ENCODE measurements at regions not wholly inside any gene's neighbourhood (a gene's known extent, or its start where the extent isn't known, plus 50 kb on each side); places are given as distances from the start of the nearest gene placed in this dataset.

DNA sequence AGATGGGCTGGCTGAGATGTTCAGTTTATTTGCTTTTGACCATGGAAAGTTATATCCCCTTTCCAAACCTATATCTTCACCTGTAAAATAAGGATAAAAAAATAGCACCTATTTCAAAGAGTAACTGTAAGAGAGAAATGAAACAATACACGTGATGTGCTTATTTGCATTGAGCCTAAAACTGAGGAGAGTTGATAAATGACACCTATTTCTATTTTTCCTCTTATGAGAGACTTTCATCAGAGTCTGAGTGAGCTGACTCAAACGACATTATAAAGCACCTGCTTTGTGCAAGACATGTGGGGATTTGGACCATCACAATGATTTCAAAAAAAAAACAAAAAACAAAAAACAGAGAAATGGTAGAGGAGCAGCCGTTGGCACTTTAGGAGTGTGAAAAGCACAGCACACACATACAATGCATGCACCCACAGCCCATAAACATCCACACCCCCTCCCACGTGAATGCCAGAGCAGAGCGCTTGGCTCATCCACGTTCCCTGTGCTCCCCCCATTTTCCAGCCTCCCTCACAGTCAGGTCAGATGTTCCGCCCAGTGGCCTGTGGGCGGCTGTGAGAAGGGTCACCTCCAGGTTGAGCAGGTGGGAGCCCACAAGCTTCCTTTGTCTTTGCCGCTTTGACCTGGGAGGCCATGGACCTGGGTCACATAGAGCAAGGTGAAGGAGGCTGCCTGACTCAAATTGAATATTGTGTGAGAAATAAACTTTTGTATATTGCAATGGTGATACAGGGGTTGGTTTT, 253.2 kb upstream of the ZNF32 start:
- no peak for DNase-seq (ENCODE audit: low spot score)

DNA sequence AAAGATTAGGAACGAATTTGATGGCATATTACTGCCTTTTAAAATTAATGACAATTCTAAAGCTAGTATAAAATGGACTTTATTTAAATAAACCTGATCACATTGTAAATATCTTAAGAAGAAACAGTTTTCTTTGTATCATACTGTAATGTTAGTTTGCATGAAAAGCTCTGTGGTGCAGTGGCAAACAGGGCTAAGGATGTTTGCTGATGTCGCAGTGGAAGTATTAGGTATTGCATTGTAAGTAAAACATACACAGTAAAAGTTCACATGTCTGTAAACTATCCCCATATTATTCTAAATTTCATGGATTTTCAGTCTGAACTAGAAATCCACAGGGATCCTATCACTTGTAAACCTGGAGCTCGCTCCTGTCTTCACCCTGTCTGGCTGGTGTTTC, 252.6 kb upstream of the ZNF32 start:
- no peak for DNase-seq (ENCODE audit: low spot score)

DNA sequence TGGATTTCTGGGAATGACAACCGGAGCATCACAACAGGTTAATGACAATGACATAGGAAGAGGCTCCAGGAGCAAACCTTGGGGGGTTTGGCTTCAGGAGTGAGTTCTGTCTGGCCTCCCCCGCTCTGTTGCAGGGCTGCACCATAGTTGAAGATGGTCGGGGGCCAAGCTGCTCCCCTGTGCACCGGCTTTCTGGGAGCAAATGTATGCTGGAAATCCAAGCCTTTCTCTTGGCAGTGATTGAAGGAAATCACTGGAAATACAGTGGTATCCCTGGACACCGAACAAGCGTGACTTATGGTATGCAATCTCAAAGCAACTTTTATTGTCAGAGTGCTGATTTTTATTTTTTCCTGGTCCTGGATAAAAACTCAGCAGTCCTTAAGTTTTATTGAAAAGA, 251.9 kb upstream of the ZNF32 start:
- DNase-seq (ENCODE audit: low spot score) = no peak

DNA sequence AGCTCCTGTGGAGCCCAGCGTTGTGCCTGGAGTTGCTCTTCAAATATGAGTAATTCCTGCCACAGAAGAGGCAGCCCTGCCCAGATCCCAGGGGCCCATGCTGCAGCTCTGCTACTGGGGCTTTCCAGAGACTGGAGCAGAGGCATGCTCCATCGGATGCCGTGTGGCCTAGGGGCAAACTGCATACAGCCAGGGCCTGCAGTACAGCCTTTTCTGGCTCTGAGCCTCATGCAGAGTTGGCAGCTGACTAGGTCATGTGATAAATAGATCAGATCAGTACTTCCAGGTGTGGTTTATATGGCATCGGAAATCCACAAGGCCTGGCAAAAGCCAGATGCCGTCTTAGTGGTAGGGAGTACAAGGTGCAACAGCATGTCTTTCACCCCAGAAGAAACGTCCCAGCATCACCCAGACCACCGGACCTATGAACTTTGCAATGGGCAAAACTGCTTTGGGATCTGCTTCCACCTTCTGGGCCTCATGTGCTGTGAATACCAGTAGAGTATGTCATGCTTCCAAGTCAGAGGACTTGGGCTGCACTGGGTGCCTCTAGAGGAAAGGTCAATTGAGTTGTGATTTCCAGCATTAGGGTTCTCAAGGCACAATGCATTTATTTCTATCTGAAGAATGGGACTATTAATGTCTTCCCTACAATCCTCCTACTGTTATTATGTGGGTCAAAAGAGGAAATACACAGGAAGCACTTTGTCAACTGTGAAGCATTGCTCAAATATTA, 250.7 kb upstream of the ZNF32 start:
- DNase-seq (ENCODE audit: low spot score) = no peak

DNA sequence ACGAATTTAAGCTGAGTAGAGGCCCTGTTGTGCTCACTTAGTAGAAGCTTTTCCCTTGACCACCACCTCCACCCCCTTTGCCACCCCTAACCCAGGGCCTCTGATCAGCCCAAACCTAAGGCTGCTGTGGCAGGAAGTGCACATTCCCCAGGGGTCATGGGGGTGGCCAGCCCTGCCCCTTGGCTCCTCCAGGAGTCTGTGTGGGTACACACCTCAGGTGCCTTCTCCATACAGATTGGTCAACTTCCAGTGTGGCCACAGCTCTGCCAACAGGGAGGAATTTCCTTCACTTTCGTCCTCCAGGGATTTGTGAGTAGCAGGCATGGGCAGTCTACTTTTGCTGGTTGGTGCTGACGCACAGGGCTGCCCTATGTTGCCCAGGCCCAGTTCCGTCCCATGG, 249.9 kb upstream of the ZNF32 start:
- no peak for DNase-seq (ENCODE audit: low spot score)

DNA sequence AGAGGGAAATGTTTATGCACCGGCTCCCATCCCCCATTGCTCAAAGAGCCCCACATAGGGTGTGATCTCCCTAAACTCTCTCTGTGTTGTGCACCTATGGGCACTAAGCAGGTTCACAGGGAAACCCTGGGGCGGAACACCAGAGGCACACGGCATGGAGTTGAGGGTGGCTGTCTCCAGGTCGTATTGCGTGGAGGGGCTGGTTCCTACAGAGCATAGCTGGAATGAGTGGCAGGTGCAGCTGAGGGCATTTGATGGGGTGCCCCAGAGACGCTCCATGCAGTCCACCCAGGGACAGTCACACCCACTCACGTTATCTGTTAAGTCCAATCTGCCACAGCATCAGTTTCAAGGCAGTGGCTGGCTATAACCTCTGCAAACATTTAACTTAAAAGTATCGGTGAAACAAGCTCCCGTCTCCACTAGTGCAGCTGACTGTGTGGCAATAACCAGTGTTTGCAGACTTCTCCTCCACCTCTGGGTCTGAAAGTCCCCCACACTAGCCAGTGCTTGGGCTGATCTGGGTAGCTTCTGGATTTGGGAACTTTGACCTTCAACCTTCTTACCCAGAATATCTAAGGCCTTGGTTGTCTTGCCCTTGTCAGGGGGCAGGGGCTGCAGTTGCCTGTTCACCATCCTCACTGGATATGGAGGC, 249.2 kb upstream of the ZNF32 start:
- no peak for DNase-seq (ENCODE audit: low spot score)

DNA sequence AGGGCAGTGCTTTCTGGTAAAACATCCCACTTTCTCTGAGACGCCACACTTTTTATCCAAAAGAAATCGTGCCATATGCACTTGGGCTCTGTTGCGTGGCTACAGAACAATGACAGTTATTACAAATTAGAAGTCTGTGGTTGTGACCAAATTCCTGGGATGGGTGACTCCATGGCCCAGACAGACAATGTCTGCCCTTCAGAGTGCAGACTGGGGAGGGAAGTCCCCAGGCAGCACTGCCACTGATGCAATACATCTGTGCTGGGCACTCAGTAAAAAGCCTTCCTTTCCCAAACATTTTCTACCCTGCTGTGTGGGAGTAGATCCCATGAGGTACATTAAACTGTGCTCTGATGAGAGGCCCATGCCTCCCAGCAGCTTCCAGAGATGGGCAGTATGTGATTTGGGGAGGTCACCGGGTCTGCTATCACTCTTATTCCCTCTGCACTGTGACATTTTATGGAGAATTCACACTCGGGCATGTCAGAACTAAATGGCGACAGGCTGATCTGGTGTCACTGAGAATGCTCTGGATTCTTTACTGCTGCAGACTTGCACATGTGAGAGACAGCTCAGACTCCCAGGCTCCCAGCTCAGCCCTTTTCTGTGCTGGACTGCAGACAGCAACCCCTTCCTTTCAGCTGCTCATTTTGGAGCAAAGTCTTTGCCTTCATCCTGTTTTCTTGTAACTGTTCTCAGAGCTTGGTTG, 243.5 kb upstream of the ZNF32 start:
- DNase-seq (ENCODE audit: low spot score) = no peak

DNA sequence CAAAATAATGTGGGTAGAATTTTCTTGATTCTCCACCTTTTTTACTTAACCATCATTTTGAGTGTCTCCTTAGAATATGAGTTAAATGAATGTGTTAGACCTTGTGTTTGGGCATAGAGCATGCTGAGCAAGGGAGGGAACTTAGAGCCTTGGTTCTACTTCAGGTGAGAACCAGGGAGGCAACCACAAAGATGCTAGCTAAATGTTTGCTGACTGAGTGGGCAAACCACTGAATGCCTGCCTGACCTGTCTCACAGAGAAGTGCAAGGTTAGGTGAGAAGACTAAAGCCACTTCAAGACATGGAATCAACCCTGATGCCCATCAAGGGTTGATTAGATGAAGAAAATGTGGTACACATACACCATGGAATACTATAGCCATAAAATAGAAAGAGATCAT, 242.6 kb upstream of the ZNF32 start:
- no peak for DNase-seq (ENCODE audit: low spot score)

DNA sequence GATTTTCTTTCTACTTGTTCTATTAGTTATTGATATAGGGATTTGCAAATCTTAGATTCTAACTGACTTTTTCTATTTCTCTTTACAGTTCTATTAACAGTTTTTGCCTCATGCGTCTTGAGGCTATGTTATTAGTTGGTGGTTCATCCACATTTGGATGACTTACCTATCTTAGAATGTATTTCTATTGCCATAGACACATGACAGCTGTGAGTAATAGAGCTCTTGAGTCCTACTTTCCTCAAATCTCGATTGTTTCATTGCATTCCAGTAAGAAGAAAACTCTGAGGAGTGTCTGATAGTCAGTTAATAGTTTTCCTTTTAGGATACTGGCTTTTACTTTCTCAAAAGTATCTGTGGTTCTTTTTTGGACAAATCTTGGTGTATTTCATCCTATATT, 241.4 kb upstream of the ZNF32 start:
- no peak for DNase-seq (ENCODE audit: low spot score)

DNA sequence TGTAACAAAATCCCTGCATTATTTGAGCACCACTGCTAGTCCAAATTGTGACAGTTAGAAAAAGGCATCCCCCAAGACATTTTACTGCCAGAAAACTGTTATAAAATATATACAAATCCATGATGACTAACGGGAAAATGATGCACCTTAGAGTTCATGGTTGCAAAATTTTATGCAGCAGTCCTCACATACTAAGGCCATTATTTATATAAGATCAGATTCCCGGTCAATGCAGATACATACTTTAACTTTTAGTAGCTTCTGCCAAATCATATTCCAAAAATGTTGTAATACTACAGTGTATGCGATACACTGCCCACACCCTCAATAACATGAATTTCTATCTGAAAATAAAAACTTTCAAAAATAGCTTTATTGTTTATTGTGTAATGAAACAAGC, 239.9 kb upstream of the ZNF32 start:
- no peak for DNase-seq (ENCODE audit: low spot score)

DNA sequence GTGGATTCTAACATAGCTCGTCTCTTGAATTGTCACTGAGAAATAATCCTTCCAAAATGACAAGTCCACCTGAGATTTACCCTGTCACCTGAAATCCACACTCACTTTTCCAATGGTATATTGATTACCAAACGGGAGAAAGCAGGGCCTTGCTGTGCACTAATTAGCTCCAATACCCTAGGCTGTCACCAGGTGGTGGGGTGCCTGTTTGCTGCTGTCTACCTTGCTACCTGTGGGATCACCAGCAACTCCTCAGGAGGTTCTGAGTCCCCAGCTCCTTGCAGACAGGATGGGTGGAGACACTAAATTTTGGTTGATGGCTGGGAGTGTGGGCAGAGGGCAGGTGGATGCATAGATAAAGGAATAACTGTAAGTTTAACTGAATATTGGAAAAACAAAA, 237.2 kb upstream of the ZNF32 start:
- DNase-seq (ENCODE audit: low spot score) = no peak

DNA sequence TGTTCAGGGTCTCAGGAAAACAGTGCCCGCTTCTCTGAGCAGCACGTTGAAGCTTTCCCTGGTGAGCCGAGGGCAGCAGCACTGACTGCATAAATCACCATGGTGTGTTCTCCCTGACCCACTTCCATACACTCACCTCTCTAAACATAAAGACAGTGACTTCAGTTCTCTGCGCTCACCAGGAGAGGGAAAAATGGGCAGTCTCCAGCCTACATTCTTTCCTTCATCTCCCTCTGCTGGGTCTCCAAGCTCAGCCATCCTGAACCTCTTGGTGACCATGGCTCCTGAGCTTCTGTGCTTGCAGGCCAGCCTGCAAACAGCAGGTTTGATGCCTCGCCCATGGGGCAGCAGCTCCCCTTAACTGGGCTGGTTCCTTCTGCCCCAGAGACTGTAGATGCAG, 236.6 kb upstream of the ZNF32 start:
- no peak for DNase-seq (ENCODE audit: low spot score)

DNA sequence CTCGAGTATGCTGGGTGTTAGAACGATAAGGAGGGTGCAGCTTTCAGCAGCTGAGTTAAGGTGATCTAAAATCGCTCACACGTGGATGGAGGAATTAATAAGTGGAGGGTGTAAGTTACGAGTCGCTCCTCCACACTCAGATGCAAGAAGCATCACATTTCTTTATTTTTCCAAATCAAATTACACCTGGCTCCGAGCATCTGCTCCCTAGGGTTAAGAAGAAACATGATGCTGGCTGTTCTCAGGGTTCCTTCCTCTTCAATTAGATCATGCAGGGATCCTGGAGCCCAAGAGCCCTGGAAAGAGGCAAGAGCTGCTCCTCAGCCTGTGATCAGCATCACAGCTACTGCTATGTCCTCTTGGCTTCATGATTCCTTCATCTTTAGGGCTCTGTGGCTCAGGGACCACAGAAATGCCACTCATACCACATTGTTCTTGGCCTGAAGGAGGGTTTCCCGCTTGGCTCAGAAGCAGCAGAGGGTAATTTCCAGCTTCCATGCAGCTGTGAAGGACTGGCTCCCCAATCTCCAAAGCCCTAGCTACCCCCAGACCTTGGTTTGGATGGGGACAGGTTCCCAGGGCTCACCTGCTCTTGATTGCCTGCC, 235.9 kb upstream of the ZNF32 start:
- no peak for DNase-seq (ENCODE audit: low spot score)

DNA sequence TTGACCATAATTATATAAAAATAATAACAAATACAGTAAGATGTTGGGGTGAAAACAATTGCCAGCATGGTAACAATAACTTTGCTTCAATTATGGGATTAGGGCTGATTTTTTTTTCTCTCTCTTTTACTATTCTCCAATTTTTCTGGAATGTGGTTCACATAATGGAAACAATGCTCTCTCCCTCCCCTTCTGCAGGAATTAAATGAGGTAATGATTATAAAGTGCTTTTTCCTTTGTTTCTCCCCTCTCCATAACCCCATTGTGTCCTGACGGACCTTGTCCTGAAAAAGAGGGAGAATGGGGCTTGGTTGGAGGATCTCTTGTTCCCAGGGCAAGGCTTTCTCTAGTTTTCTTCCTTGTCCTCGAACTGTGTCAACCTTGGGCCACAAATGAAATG, 234.0 kb upstream of the ZNF32 start:
- no peak for DNase-seq (ENCODE audit: low spot score)

DNA sequence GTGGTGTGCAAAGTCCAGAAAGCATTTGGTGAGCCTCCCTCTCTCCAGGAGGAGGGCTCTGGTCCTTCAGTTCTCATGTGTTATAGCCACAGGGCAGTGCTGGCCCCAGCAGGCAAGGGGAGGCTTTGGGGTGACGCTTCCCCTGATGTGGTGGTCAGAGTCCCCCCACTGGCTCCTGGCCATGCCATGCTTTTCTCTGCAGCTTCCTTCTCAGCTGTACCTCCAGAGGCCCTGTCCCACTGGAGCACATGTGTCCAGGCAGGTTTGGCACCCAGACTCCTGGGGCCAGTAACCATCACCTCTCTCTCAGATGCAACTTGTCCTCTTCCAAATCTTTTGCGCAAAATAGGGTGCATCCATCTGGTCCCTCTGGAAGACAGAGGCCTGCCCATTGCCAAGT, 233.0 kb upstream of the ZNF32 start:
- no peak for DNase-seq (ENCODE audit: low spot score)

DNA sequence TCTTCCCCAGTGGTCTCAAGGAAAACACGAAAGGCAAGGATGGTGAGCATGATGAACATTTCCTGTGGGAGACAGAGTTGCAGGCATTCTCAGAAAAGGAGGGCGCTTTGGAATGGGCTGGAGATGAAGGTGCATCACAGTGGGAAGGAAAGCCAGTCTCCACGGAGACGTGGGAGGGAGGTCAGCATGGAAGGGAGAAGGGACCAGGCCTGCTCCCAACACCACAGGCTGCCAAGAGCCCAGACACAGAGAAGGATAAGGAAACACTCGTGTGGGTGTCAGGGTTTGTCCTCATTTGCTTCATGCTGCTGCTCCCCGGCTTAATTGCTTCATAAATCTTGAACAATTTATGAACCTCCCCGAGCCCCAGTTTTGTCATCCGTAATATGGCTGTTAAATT, 231.5 kb upstream of the ZNF32 start:
- no peak for DNase-seq (ENCODE audit: low spot score)

DNA sequence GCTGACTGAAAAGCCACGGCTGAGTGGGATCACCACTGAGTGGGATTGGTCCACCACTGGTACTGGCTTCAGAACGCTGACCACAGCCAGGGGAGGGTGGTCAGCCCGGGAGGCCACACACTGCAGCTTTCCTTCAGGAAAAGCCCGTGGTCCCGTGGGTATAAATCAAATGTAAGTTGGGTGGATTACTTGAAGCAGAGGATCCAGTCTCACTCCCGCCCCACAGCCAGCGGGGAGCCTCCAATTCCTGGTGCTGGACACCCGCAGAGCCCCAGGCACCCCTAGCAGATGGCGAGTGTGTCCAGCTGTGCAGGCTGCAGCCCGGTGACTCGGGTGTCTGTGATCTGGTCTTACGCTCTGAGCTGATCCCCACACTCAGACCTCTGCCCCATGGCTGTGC, 231.1 kb upstream of the ZNF32 start:
- no peak for DNase-seq (ENCODE audit: low spot score)

DNA sequence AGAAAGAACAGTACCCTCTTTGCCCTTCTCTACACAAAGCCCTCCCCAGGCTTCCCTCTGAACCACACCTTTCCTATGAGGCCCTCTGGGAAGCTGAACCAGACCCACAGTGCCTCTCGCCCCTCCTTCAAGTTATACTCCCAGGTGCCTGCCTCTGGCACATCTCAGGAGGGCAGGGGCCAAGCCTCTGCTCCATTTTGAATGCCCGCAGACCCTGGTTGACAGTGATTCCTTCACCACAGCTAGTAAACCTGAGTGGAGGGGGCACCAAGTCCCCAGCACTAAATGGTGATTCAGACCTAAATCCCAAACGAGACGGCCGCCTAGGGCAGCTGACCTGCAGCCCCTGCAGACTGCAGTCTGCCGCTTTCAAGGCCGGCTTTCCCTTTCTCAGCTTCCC, 230.5 kb upstream of the ZNF32 start:
- no peak for DNase-seq (ENCODE audit: low spot score)

DNA sequence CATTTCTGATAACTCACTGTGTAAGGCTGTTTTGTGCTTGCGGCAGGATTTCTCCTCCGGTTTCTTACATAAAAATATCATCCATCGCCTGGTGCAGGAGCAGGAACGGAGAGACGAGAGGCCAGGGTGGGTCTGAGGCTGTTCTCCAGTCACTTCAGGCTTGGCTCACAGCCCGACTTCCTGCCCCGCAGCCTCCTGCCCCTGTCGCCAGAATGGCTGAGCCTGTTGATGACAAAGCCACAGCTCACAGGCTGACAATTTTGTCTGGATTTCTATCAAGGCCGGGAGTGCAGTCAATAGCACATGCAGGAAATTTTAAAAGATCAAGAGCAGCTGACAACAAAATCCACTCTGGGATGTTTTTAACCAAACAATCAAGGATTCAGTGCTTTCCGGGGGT, 229.7 kb upstream of the ZNF32 start:
- no peak for DNase-seq (ENCODE audit: low spot score)

DNA sequence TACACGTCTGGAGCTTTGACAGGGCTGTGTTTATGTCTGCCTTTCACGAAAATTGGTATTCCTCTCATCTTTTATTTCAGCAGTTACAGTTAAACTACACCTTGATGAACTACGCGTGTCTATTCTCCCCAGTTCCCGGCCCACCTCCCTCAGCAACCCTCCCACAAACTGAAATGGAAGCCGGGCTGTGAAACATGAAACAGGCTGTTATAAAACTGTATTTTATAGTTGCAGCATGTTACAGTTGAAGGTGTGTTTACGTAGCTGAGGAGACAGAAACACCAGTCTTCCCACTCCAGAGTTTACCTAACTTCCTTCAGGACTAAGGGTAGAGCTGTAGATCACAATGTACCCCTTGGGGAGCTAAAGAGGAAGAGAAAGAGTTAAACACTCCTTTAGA, 228.3 kb upstream of the ZNF32 start:
- no peak for DNase-seq (ENCODE audit: low spot score)

DNA sequence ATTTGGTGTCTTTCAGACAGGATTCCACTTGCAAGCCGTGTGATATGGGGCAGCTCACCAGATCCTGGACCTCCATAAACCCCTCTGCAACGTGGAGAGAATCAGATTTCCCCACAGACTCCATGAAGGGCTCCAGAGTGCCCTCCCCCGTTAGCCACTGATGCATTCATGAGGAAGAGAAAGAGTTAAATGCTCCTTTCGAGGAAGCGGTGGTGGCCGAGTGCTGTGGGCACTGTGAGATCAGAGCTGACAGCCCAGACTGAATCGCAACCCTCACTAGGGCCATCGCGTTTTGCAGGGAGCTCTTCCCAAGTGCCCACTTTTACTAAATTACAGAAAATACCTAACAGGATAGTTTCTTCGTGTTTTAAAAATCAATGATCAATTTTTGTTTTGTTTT, 226.3 kb upstream of the ZNF32 start:
- no peak for DNase-seq (ENCODE audit: low spot score)

DNA sequence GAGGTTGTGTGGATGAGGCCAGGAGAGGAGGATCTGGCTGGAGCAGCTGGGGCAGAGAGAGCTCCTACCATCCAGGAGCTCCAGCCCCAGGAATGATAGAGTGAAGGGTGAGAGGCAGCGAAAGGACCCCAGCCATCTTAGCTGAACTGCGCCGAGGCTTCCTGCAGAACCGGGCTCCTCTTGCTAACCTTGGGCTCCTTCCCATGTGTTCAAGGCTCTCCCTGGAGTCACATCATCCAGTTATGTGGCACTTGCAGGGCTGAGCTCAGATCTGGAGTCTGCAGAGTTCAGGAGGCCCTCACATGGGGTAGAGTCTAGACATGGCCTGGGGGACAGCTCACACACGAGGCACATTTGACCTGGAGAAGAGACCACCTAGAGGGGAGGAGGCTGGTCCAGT, 225.0 kb upstream of the ZNF32 start:
- DNase-seq (ENCODE audit: low spot score) = no peak
